ENCODE measurements at regions not wholly inside any gene's neighbourhood (a gene's known extent, or its start where the extent isn't known, plus 50 kb on each side); places are given as distances from the start of the nearest gene placed in this dataset.

GRCh38 chr2:2729246-2729645 is 398.2 kb upstream of the MYT1L start:
- POLR2A ChIA-PET, result no interaction called here
- Mint-ChIP-seq H3K9me3 (no peaks in the 10 kb centered on the region), H3K27me3 (no peaks in the 10 kb centered on the region), H3K27ac (no peak overlapping the region), H3K4me1 (no peaks in the 10 kb centered on the region), H3K36me3 (ENCODE audit: low read depth) (no peaks in the 10 kb centered on the region), H3K4me3 (no peak overlapping the region)
- intact Hi-C loops (cut with micrococcal nuclease), result no loop called here
- TF ChIP-seq CTCF (IDR thresholded peaks at IDR 0.05), result no peak
- ATAC-seq (ENCODE audit: low read depth) (no peak), DNase-seq (no peak)
- CTCF ChIA-PET, result no interaction called here

- H3K4me1 Mint-ChIP-seq, result no peaks in the 10 kb centered on the region
- no peaks in the 10 kb centered on the region for H3K9me3 Mint-ChIP-seq
- no peaks in the 10 kb centered on the region for H3K27me3 Mint-ChIP-seq
- no peak overlapping the region for H3K27ac Mint-ChIP-seq
- ChIA-PET CTCF (no interaction called here), POLR2A (no interaction called here)
- no peaks in the 10 kb centered on the region for H3K36me3 Mint-ChIP-seq (ENCODE audit: low read depth)
- intact Hi-C loops (cut with micrococcal nuclease), result no loop called here
- no peak for DNase-seq
- H3K4me3 Mint-ChIP-seq, result no peak overlapping the region
- no peak for TF ChIP-seq CTCF (IDR thresholded peaks at IDR 0.05)
- no peak for ATAC-seq (ENCODE audit: low read depth)
Observed at GRCh38 chr2:2728635-2729034, 397.6 kb upstream of the MYT1L start.

- Mint-ChIP-seq H3K27me3 (no peaks in the 10 kb centered on the region), H3K27ac (no peak overlapping the region), H3K4me3 (no peak overlapping the region), H3K9me3 (no peaks in the 10 kb centered on the region), H3K36me3 (ENCODE audit: low read depth) (no peaks in the 10 kb centered on the region), H3K4me1 (no peaks in the 10 kb centered on the region)
- TF ChIP-seq CTCF (IDR thresholded peaks at IDR 0.05), result no peak
- intact Hi-C loops (cut with micrococcal nuclease), result no loop called here
- POLR2A ChIA-PET, result no interaction called here
- DNase-seq (no peak), ATAC-seq (ENCODE audit: low read depth) (no peak)
- CTCF ChIA-PET, result no interaction called here
Observed at GRCh38 chr2:2727876-2728511, 396.9 kb upstream of the MYT1L start.

GRCh38 chr2:2726163-2726562 is 395.1 kb upstream of the MYT1L start:
- TF ChIP-seq CTCF (IDR thresholded peaks at IDR 0.05), result no peak
- no peak overlapping the region for H3K27ac Mint-ChIP-seq

GRCh38 chr2:2723064-2723463 is 392.0 kb upstream of the MYT1L start:
- Mint-ChIP-seq H3K4me1 (no peaks in the 10 kb centered on the region), H3K9me3 (no peaks in the 10 kb centered on the region), H3K27me3 (no peaks in the 10 kb centered on the region), H3K36me3 (ENCODE audit: low read depth) (no peaks in the 10 kb centered on the region), H3K4me3 (no peak overlapping the region), H3K27ac (no peak overlapping the region)
- TF ChIP-seq CTCF (IDR thresholded peaks at IDR 0.05), result no peak
- ATAC-seq (ENCODE audit: low read depth), result no peak
- DNase-seq, result no peak
- POLR2A ChIA-PET, result no interaction called here
- CTCF ChIA-PET, result no interaction called here
- intact Hi-C loops (cut with micrococcal nuclease), result no loop called here

More at GRCh38 chr2:2726163-2726562, 395.1 kb upstream of the MYT1L start:
- Mint-ChIP-seq H3K27me3 (no peaks in the 10 kb centered on the region), H3K9me3 (no peaks in the 10 kb centered on the region), H3K36me3 (ENCODE audit: low read depth) (no peaks in the 10 kb centered on the region), H3K4me1 (no peaks in the 10 kb centered on the region), H3K4me3 (no peak overlapping the region)
- ChIA-PET CTCF (no interaction called here), POLR2A (no interaction called here)
- DNase-seq, result no peak
- no peak for ATAC-seq (ENCODE audit: low read depth)
- intact Hi-C loops (cut with micrococcal nuclease), result no loop called here
